Ascending aorta (tissue), 2 donors: ENCODE measurements at regions not wholly inside any gene's neighbourhood (a gene's known extent, or its start where the extent isn't known, plus 50 kb on each side); places are given as distances from the start of the nearest gene placed in this dataset.

ENCODE experiments used
- DNase-seq, 2 donors: peaks; one replicate each; pipeline ENCODE4 v3.0.0-alpha.2; 2019; ENCODE audit warnings: low spot score in 2 of 2
- H3K27ac ChIP-seq, 2 donors: fragments of 200-600 bp; sonication (generic); one replicate each; pipeline ENCODE4 v1.5.1; 2016 to 2017; ENCODE audit warnings: mild to moderate bottlenecking in 1 of 2
- H3K27me3 ChIP-seq: fragments of 200-600 bp; sonication (generic); one replicate; pipeline ENCODE4 v1.5.1; 2017
- H3K36me3 ChIP-seq, 2 donors: fragments of 200-600 bp; sonication (generic); one replicate each; pipeline ENCODE4 v1.5.1; 2016
- H3K4me1 ChIP-seq, 2 donors: fragments of 200-600 bp; sonication (generic); one replicate each; pipeline ENCODE4 v1.5.1; 2016 to 2017; ENCODE audit warnings: mild to moderate bottlenecking in 1 of 2
- H3K4me3 ChIP-seq, 2 donors: fragments of 200-600 bp; sonication (generic); one replicate each; pipeline ENCODE4 v1.5.1; 2016 to 2017; ENCODE audit warnings: mild to moderate bottlenecking in 1 of 2
- H3K9me3 ChIP-seq, 2 donors: fragments of 200-600 bp; sonication (generic); one replicate each; pipeline ENCODE4 v1.5.1; 2016
- CTCF ChIP-seq, 3 experiments: fragments of 200-600 bp in 2 of 3; fragments of 450-650 bp in 1 of 3; sonication (generic) in 2 of 3; IDR thresholded peaks; one replicate each; pipeline ENCODE4 v1.5.1; 2016 to 2019; ENCODE audit warnings: antibody characterized with exemption in 3 of 3, mild to moderate bottlenecking in 1 of 3, moderate library complexity in 1 of 3
- intact Hi-C: fragments of 100-400 bp; cut with DNase I; formaldehyde crosslinking; loops from one replicate; pipeline ENCODE4 v1.15.1; 2023

GRCh38 chr20:24393903-24394302 is 75.5 kb upstream of the SYNDIG1 start:
- intact Hi-C loops, result no loop called here
- Histone ChIP-seq H3K27ac (no peak overlapping the region), H3K9me3 (no peaks in the 10 kb centered on the region), H3K36me3 (no peaks in the 10 kb centered on the region), H3K4me3 (no peak overlapping the region), H3K27me3 (no peaks in the 10 kb centered on the region), H3K4me1 (no peaks in the 10 kb centered on the region)
- no peak for DNase-seq
- no peak for TF ChIP-seq CTCF (IDR thresholded peaks at IDR 0.05)

GRCh38 chr20:24392612-24393011 is 76.8 kb upstream of the SYNDIG1 start:
- Histone ChIP-seq H3K4me1 (no peaks in the 10 kb centered on the region), H3K36me3 (no peaks in the 10 kb centered on the region), H3K27ac (no peak overlapping the region), H3K9me3 (no peaks in the 10 kb centered on the region), H3K4me3 (no peak overlapping the region), H3K27me3 (no peaks in the 10 kb centered on the region)
- intact Hi-C loops, result no loop called here
- no peak for TF ChIP-seq CTCF (IDR thresholded peaks at IDR 0.05)
- peak in 1 of 2 donors; percentile 25 for DNase-seq

GRCh38 chr20:24389686-24390085 is 79.7 kb upstream of the SYNDIG1 start:
- H3K4me1 ChIP-seq, result no peaks in the 10 kb centered on the region
- intact Hi-C loops, result no loop called here

GRCh38 chr20:24388828-24389380 is 80.5 kb upstream of the SYNDIG1 start:
- Histone ChIP-seq H3K36me3 (no peaks in the 10 kb centered on the region), H3K4me3 (no peak overlapping the region), H3K4me1 (no peaks in the 10 kb centered on the region), H3K27me3 (no peaks in the 10 kb centered on the region), H3K9me3 (no peaks in the 10 kb centered on the region), H3K27ac (no peak overlapping the region)
- DNase-seq, result peak in 1 of 2 donors; percentile 31
- no peak for TF ChIP-seq CTCF (IDR thresholded peaks at IDR 0.05)
- intact Hi-C loops, result no loop called here

More at GRCh38 chr20:24389686-24390085, 79.7 kb upstream of the SYNDIG1 start:
- peak in 1 of 2 donors; percentile 62 for DNase-seq
- no peaks in the 10 kb centered on the region for H3K9me3 ChIP-seq
- no peaks in the 10 kb centered on the region for H3K36me3 ChIP-seq
- no peak overlapping the region for H3K27ac ChIP-seq
- H3K27me3 ChIP-seq, result no peaks in the 10 kb centered on the region
- H3K4me3 ChIP-seq, result no peak overlapping the region
- no peak for TF ChIP-seq CTCF (IDR thresholded peaks at IDR 0.05)

- no peaks in the 10 kb centered on the region for H3K9me3 ChIP-seq
- intact Hi-C loops, result no loop called here
- no peaks in the 10 kb centered on the region for H3K36me3 ChIP-seq
- peaks cover 0 to 9% of the 10 kb centered on the region in 2 donors for H3K4me1 ChIP-seq
- no peaks in the 10 kb centered on the region for H3K27me3 ChIP-seq
- no peak overlapping the region for H3K27ac ChIP-seq
- peak in 1 of 2 donors; percentile 9 for DNase-seq
- no peak for TF ChIP-seq CTCF (IDR thresholded peaks at IDR 0.05)
- no peak overlapping the region for H3K4me3 ChIP-seq
Observed at GRCh38 chr20:24385547-24385946, 83.9 kb upstream of the SYNDIG1 start.

GRCh38 chr20:24384865-24385264 is 84.6 kb upstream of the SYNDIG1 start:
- peak in 1 of 2 donors; percentile 8 for DNase-seq
- intact Hi-C loops, result no loop called here
- no peaks in the 10 kb centered on the region for H3K36me3 ChIP-seq
- no peaks in the 10 kb centered on the region for H3K9me3 ChIP-seq
- no peaks in the 10 kb centered on the region for H3K27me3 ChIP-seq
- no peak for TF ChIP-seq CTCF (IDR thresholded peaks at IDR 0.05)
- no peak overlapping the region for H3K4me3 ChIP-seq
- H3K27ac ChIP-seq, result no peak overlapping the region
- H3K4me1 ChIP-seq, result peaks cover 0 to 9% of the 10 kb centered on the region in 2 donors
